ENCODE measurements at regions not wholly inside any gene's neighbourhood (a gene's known extent, or its start where the extent isn't known, plus 50 kb on each side); places are given as distances from the start of the nearest gene placed in this dataset.
"Not testable (repeated sequence)": the region's sequence is repeated elsewhere in the genome, so short reads cannot be mapped to it uniquely, and the experiment has no call there.

DNA sequence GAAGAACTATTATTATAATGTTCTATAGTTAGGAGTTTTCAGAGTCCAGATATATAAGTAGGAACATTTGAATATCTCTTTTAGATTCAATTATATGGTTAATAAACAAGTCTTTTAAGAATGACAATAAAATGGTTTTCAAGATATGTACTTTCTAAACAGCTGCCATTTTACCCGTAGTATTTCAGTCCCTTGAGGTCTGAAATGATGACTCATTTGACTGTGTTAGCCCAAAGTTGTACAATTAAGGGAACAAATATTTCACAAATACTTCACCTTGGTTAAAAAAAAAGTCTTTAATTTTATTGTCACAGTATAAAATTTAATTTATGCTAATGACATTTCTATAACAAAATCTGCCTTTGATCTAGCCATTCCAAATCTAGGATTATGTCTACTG, 91.6 kb upstream of the TANK start:
- peaks cover 0 to 4% of the 10 kb centered on the region in 2 donors for H3K4me1 ChIP-seq (replicated peaks in 1 of 2)
- no peaks in the 10 kb centered on the region for H3K27me3 ChIP-seq
- no peak overlapping the region for H3K27ac ChIP-seq
- TF ChIP-seq POLR2A (IDR thresholded peaks at IDR 0.05): no peak
- TF ChIP-seq, protein P1, sequence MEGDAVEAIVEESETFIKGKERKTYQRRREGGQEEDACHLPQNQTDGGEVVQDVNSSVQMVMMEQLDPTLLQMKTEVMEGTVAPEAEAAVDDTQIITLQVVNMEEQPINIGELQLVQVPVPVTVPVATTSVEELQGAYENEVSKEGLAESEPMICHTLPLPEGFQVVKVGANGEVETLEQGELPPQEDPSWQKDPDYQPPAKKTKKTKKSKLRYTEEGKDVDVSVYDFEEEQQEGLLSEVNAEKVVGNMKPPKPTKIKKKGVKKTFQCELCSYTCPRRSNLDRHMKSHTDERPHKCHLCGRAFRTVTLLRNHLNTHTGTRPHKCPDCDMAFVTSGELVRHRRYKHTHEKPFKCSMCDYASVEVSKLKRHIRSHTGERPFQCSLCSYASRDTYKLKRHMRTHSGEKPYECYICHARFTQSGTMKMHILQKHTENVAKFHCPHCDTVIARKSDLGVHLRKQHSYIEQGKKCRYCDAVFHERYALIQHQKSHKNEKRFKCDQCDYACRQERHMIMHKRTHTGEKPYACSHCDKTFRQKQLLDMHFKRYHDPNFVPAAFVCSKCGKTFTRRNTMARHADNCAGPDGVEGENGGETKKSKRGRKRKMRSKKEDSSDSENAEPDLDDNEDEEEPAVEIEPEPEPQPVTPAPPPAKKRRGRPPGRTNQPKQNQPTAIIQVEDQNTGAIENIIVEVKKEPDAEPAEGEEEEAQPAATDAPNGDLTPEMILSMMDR (IDR thresholded peaks at IDR 0.05): no peak
- H3K9me3 ChIP-seq (replicated peaks in 1 of 3): no peaks in the 10 kb centered on the region
- intact Hi-C loops (cut with DNase I): no loop called here
- no peaks in the 10 kb centered on the region for H3K36me3 ChIP-seq (replicated peaks in 1 of 2)
- 14 to 32% (median 21%) methylated on average over 1 of the region's 1 CpG for WGBS, 4 donors
- no peak for DNase-seq
- no peak overlapping the region for H3K4me3 ChIP-seq

DNA sequence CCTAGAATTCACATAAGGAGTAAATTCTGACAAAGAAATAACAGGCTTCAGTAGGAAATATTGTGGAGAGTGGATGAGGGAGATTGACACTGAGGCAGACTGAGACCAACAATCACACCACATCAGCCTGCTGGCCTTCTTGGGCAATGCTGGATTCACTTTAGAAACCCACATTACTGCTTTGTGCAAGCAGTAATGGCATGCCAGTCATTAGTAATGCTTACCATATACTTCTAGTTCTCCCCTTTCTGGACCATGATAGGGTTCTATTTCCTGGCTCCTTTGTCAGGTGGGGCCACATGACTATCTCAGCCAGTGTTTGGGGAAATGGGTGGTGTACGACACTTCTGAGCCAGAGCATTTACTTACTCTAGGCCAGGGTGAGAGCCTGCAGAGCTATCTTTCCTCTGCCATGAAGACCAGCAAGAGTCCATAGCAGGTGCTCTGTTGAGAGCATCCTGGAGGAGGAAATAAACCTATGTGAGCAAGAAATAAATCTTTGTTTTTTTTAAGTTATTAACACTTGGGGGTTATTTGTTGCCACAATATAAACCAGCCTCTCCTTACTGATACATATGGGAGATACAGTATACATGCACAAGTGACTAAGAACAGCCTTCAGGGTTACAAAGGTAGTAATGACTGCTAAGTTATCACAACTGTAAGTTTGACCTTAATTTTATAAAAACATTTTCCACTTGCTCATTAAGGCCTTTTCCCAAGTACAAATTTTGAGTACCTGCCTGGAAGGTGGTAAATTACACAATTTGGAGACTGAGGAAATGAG, 89.3 kb upstream of the TANK start:
- no peaks in the 10 kb centered on the region for H3K4me1 ChIP-seq (replicated peaks in 1 of 2)
- WGBS, 4 donors: 67 to 88% (median 82%) methylated on average over 1 of the region's 1 CpG
- H3K27ac ChIP-seq: no peak overlapping the region
- no peak for TF ChIP-seq POLR2A (IDR thresholded peaks at IDR 0.05)
- TF ChIP-seq, protein P1 (IDR thresholded peaks at IDR 0.05): no peak
- no peak for DNase-seq
- H3K36me3 ChIP-seq (replicated peaks in 1 of 2): no peaks in the 10 kb centered on the region
- no peak overlapping the region for H3K4me3 ChIP-seq
- intact Hi-C loops (cut with DNase I): no loop called here
- H3K9me3 ChIP-seq (replicated peaks in 1 of 3): no peaks in the 10 kb centered on the region
- H3K27me3 ChIP-seq: no peaks in the 10 kb centered on the region

DNA sequence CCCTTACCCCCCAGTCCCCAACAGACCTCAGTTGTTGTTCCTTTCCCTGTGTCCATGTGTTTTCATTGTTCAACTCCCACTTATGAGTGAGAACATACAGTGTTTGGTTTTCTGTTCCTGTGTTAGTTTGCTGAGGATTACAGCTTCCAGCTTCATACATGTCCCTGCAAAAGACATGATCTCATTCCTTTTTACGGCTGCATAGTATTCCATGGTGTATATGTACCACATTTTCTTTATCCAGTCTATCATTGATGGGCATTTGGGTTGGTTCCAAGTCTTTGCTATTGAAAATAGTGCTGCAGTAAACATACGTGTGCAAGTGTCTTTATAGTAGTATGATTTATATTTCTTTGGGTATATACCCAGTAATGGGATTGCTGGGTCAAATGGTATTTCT, 87.8 kb upstream of the TANK start:
- WGBS, 4 donors: 83 to 93% (median 86%) methylated on average over 2 of the region's 2 CpGs
- DNase-seq: not testable (repeated sequence)

DNA sequence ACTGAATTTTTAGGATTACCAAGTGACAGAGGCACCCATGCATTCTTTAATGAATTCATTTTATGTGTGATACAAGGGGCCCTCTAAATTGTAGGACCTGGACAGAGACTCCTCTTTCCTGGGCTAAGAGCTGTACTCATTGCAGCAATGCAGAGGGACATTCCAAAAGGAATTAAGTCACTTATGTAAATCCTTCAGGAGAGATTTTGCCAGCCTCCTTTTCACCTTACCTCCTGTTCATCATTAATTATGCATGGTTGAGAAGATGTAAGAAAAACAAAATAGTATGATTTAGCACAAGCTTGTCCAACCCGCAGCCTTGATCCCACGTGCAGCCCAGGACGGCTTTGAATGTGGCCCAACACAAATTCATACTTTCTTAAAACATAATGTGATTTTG, 84.5 kb upstream of the TANK start:
- Histone ChIP-seq H3K4me3 (no peak overlapping the region), H3K4me1 (replicated peaks in 1 of 2) (no peaks in the 10 kb centered on the region), H3K9me3 (replicated peaks in 1 of 3) (no peaks in the 10 kb centered on the region), H3K27ac (no peak overlapping the region), H3K36me3 (replicated peaks in 1 of 2) (no peaks in the 10 kb centered on the region), H3K27me3 (no peaks in the 10 kb centered on the region)
- WGBS, 4 donors: 92 to 98% (median 96%) methylated on average over 3 of the region's 3 CpGs
- DNase-seq: no peak
- intact Hi-C loops (cut with DNase I): no loop called here
- TF ChIP-seq, protein P1 (IDR thresholded peaks at IDR 0.05): no peak
- TF ChIP-seq POLR2A (IDR thresholded peaks at IDR 0.05): no peak

More for the DNA sequence above, 87.8 kb upstream of the TANK start:
- H3K27ac ChIP-seq; H3K27me3 ChIP-seq; H3K9me3 ChIP-seq (replicated peaks in 1 of 3); H3K4me1 ChIP-seq (replicated peaks in 1 of 2); H3K4me3 ChIP-seq; intact Hi-C loops (cut with DNase I); H3K36me3 ChIP-seq (replicated peaks in 1 of 2): not testable (repeated sequence)

DNA sequence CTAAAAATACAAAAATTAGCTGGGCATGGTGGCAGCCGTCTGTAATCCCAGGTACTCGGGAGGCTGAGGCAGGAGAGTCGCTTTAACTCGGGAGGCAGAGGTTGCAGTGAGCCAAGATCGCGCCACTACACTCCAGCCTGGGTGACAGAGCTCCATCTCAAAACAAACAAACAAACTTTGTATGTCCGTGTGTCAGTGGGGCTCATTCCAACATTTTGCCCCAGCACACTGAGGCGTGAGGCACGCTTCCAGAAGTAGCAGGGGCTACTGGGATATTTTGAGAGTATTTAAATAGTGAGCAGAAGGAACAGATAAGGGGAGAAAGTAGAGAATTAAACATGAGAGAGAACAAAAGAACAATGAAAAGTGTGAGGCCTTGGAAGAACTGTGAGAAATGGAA, 83.3 kb upstream of the TANK start:
- Histone ChIP-seq H3K4me3 (no peak overlapping the region), H3K4me1 (replicated peaks in 1 of 2) (no peaks in the 10 kb centered on the region), H3K27me3 (no peaks in the 10 kb centered on the region), H3K9me3 (replicated peaks in 1 of 3) (no peaks in the 10 kb centered on the region), H3K27ac (peak overlapping the region in 2 of 5 donors; percentile 15 to 26), H3K36me3 (replicated peaks in 1 of 2) (no peaks in the 10 kb centered on the region)
- no peak for DNase-seq
- 85 to 90% (median 88%) methylated on average over 8 to 9 of the region's 9 CpGs for WGBS, 4 donors
- TF ChIP-seq, protein P1 (IDR thresholded peaks at IDR 0.05): no peak
- TF ChIP-seq POLR2A (IDR thresholded peaks at IDR 0.05): no peak
- intact Hi-C loops (cut with DNase I): no loop called here
